ENCODE measurements at regions not wholly inside any gene's neighbourhood (a gene's known extent, or its start where the extent isn't known, plus 50 kb on each side); places are given as distances from the start of the nearest gene placed in this dataset.

- Histone ChIP-seq H3K4me3 (no peak overlapping the region), H3K27me3 (no peaks in the 10 kb centered on the region), H3K4me1 (no peaks in the 10 kb centered on the region), H3K27ac (no peak overlapping the region), H3K9me3 (no peaks in the 10 kb centered on the region), H3K9ac (ENCODE audit: low read depth in 2 of 2, low read length in 2 of 2) (no peak overlapping the region), H3K36me3 (no peaks in the 10 kb centered on the region)
- no peak for DNase-seq
- intact Hi-C loops (cut with DNase I): no loop called here
- TF ChIP-seq, protein P1, sequence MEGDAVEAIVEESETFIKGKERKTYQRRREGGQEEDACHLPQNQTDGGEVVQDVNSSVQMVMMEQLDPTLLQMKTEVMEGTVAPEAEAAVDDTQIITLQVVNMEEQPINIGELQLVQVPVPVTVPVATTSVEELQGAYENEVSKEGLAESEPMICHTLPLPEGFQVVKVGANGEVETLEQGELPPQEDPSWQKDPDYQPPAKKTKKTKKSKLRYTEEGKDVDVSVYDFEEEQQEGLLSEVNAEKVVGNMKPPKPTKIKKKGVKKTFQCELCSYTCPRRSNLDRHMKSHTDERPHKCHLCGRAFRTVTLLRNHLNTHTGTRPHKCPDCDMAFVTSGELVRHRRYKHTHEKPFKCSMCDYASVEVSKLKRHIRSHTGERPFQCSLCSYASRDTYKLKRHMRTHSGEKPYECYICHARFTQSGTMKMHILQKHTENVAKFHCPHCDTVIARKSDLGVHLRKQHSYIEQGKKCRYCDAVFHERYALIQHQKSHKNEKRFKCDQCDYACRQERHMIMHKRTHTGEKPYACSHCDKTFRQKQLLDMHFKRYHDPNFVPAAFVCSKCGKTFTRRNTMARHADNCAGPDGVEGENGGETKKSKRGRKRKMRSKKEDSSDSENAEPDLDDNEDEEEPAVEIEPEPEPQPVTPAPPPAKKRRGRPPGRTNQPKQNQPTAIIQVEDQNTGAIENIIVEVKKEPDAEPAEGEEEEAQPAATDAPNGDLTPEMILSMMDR (IDR thresholded peaks at IDR 0.05): no peak
These were observed 541.0 kb upstream of the SPTLC3 start for GRCh38 chr20:12467758-12468157.

- intact Hi-C loops (cut with DNase I): no loop called here
- H3K4me3 ChIP-seq: no peak overlapping the region
- DNase-seq: no peak
- no peak overlapping the region for H3K27ac ChIP-seq
- H3K9me3 ChIP-seq: no peaks in the 10 kb centered on the region
- H3K36me3 ChIP-seq: no peaks in the 10 kb centered on the region
- TF ChIP-seq, protein P1 (IDR thresholded peaks at IDR 0.05): no peak
- no peaks in the 10 kb centered on the region for H3K27me3 ChIP-seq
- no peak overlapping the region for H3K9ac ChIP-seq (ENCODE audit: low read depth in 2 of 2, low read length in 2 of 2)
- H3K4me1 ChIP-seq: no peaks in the 10 kb centered on the region
These were observed 526.1 kb upstream of the SPTLC3 start for GRCh38 chr20:12482661-12483060.

GRCh38 chr20:12502443-12502842, 506.3 kb upstream of the SPTLC3 start:
- Histone ChIP-seq H3K9ac (ENCODE audit: low read depth in 2 of 2, low read length in 2 of 2) (no peak overlapping the region), H3K36me3 (no peaks in the 10 kb centered on the region), H3K4me3 (no peak overlapping the region), H3K9me3 (no peaks in the 10 kb centered on the region), H3K27ac (no peak overlapping the region), H3K4me1 (no peaks in the 10 kb centered on the region), H3K27me3 (no peaks in the 10 kb centered on the region)
- TF ChIP-seq, protein P1 (IDR thresholded peaks at IDR 0.05): no peak
- no peak for DNase-seq
- intact Hi-C loops (cut with DNase I): no loop called here

GRCh38 chr20:12504779-12505178, 504.0 kb upstream of the SPTLC3 start:
- TF ChIP-seq, protein P1 (IDR thresholded peaks at IDR 0.05): no peak
- Histone ChIP-seq H3K9me3 (no peaks in the 10 kb centered on the region), H3K27ac (no peak overlapping the region), H3K4me3 (no peak overlapping the region), H3K36me3 (no peaks in the 10 kb centered on the region), H3K9ac (ENCODE audit: low read depth in 2 of 2, low read length in 2 of 2) (no peak overlapping the region), H3K27me3 (no peaks in the 10 kb centered on the region), H3K4me1 (no peaks in the 10 kb centered on the region)
- DNase-seq: no peak
- intact Hi-C loops (cut with DNase I): no loop called here

GRCh38 chr20:12511499-12511898, 497.3 kb upstream of the SPTLC3 start:
- no peak overlapping the region for H3K9ac ChIP-seq (ENCODE audit: low read depth in 2 of 2, low read length in 2 of 2)
- H3K4me1 ChIP-seq: no peaks in the 10 kb centered on the region
- no peak overlapping the region for H3K27ac ChIP-seq
- H3K4me3 ChIP-seq: no peak overlapping the region
- no peaks in the 10 kb centered on the region for H3K9me3 ChIP-seq
- no peaks in the 10 kb centered on the region for H3K27me3 ChIP-seq
- intact Hi-C loops (cut with DNase I): no loop called here
- H3K36me3 ChIP-seq: no peaks in the 10 kb centered on the region
- TF ChIP-seq, protein P1 (IDR thresholded peaks at IDR 0.05): no peak
- DNase-seq: no peak

DNA sequence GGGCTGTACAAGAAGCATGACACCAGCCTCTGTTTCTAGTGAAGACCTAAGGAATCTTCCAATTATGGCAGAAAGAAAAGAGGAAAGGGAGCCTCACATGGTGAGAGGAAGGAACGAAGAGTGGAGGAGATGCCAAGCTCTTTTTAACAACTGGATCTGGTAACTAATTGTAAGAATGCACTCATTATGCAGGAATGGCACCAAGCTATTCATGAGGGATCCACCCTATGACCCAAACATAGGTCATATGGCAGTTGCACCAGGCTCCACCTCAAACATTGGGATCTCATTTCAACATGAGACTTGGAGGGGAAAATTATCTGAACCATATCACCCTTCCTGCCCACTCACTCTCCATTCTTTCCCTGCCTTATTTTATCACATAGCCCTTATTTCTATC, 496.0 kb upstream of the SPTLC3 start:
- Histone ChIP-seq H3K36me3 (no peaks in the 10 kb centered on the region), H3K4me3 (no peak overlapping the region), H3K27me3 (no peaks in the 10 kb centered on the region), H3K27ac (no peak overlapping the region), H3K9ac (ENCODE audit: low read depth in 2 of 2, low read length in 2 of 2) (no peak overlapping the region), H3K9me3 (no peaks in the 10 kb centered on the region), H3K4me1 (no peaks in the 10 kb centered on the region)
- TF ChIP-seq, protein P1 (IDR thresholded peaks at IDR 0.05): no peak
- no peak for DNase-seq
- intact Hi-C loops (cut with DNase I): no loop called here
